Skeletal muscle satellite cell (primary cell): ENCODE measurements at regions not wholly inside any gene's neighbourhood (a gene's known extent, or its start where the extent isn't known, plus 50 kb on each side); places are given as distances from the start of the nearest gene placed in this dataset.
"Not testable (repeated sequence)": the region's sequence is repeated elsewhere in the genome, so short reads cannot be mapped to it uniquely, and the experiment has no call there.

Experiments
- H3K27me3 ChIP-seq: 2 replicates; pipeline ENCODE4 v1.7.0; 2013; ENCODE audit warnings: low read length; ENCODE audit not compliant: control insufficient read depth, insufficient read depth
- H3K36me3 ChIP-seq: 2 replicates; pipeline ENCODE4 v1.7.0; 2013; ENCODE audit warnings: mild to moderate bottlenecking, control low read depth, low read length; ENCODE audit not compliant: insufficient read depth
- H3K4me1 ChIP-seq: 2 replicates; pipeline ENCODE4 v1.7.0; 2013; ENCODE audit warnings: low read length; ENCODE audit not compliant: control insufficient read depth, insufficient read depth
- H3K4me2 ChIP-seq: 2 replicates; pipeline ENCODE4 v1.7.0; 2013; ENCODE audit warnings: mild to moderate bottlenecking, low read length
- H3K4me3 ChIP-seq: 2 replicates; pipeline ENCODE4 v1.7.0; 2013; ENCODE audit warnings: low read length
- H3K9ac ChIP-seq: 2 replicates; pipeline ENCODE4 v1.7.0; 2013; ENCODE audit warnings: mild to moderate bottlenecking, low read depth, low read length, moderate library complexity
- H3K9me3 ChIP-seq: replicated peaks from 2 replicates; pipeline ENCODE4 v1.7.0; 2013; ENCODE audit warnings: mild to moderate bottlenecking, control low read depth, low read length

- Histone ChIP-seq H3K4me3 (no peak overlapping the region), H3K9ac (no peak overlapping the region), H3K27me3 (no peaks in the 10 kb centered on the region), H3K9me3 (no peaks in the 10 kb centered on the region), H3K4me1 (no peaks in the 10 kb centered on the region), H3K4me2 (no peak overlapping the region), H3K36me3 (no peaks in the 10 kb centered on the region)
Measured at GRCh38 chr7:89695241-89695640, 459.0 kb upstream of the STEAP1 start.

GRCh38 chr7:89714131-89714530 is 440.1 kb upstream of the STEAP1 start:
- Histone ChIP-seq H3K9ac (no peak overlapping the region), H3K27me3 (no peaks in the 10 kb centered on the region), H3K4me3 (no peak overlapping the region), H3K4me1 (no peaks in the 10 kb centered on the region), H3K4me2 (no peak overlapping the region), H3K36me3 (no peaks in the 10 kb centered on the region), H3K9me3 (no peaks in the 10 kb centered on the region)

DNA sequence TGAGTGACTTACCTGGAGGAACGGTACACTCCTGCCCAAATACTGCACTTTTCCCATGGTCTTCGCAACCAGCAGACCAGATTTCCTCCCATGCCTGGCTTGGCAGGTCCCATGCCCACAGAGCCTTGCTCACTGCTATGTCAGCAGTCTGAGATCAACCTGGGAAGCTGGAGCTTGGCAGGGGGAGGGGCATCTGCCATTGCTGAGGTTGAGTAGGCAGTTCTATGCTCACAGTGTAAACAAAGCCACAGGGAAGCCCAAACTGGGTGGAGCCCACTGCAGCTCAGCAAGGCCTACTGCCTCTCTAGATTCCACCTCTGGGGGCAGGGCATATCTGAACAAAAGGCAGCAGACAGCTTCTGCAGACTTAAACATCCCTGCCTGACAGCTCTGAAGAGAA is 435.3 kb upstream of the STEAP1 start:
- not testable (repeated sequence) for H3K4me1 ChIP-seq, H3K4me3 ChIP-seq, H3K4me2 ChIP-seq, H3K27me3 ChIP-seq, H3K9me3 ChIP-seq, H3K9ac ChIP-seq, H3K36me3 ChIP-seq

DNA sequence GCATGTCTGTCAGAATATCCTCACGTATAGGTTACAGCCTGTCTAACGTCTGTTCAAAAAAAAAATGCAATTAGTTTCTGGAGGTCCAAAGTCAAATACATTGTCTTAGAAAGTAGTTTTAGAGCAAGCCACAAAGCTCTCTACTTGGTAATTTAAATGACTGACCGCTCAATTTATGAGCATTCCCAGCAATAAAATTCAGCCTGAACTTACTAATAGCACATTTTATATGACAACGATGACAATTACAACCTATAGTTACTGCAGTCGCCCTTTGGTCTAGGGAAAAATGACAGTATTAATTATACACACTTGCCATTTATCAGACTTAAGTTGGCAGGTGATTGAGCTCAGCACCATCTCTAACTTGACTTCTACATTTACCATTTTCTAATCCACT is 425.8 kb upstream of the STEAP1 start:
- Histone ChIP-seq H3K4me3 (no peak overlapping the region), H3K4me1 (no peaks in the 10 kb centered on the region), H3K9me3 (no peaks in the 10 kb centered on the region), H3K9ac (no peak overlapping the region), H3K27me3 (no peaks in the 10 kb centered on the region), H3K4me2 (no peak overlapping the region), H3K36me3 (no peaks in the 10 kb centered on the region)

GRCh38 chr7:89731751-89732445 is 422.4 kb upstream of the STEAP1 start:
- no peak overlapping the region for H3K9ac ChIP-seq
- H3K36me3 ChIP-seq, result no peaks in the 10 kb centered on the region
- H3K4me3 ChIP-seq, result no peak overlapping the region
- H3K27me3 ChIP-seq, result no peaks in the 10 kb centered on the region
- no peaks in the 10 kb centered on the region for H3K4me1 ChIP-seq
- no peak overlapping the region for H3K4me2 ChIP-seq
- H3K9me3 ChIP-seq, result no peaks in the 10 kb centered on the region

GRCh38 chr7:89738549-89738948 is 415.7 kb upstream of the STEAP1 start:
- no peaks in the 10 kb centered on the region for H3K27me3 ChIP-seq
- H3K4me1 ChIP-seq, result no peaks in the 10 kb centered on the region
- no peak overlapping the region for H3K4me2 ChIP-seq
- no peaks in the 10 kb centered on the region for H3K9me3 ChIP-seq
- no peaks in the 10 kb centered on the region for H3K36me3 ChIP-seq
- no peak overlapping the region for H3K9ac ChIP-seq
- H3K4me3 ChIP-seq, result no peak overlapping the region

DNA sequence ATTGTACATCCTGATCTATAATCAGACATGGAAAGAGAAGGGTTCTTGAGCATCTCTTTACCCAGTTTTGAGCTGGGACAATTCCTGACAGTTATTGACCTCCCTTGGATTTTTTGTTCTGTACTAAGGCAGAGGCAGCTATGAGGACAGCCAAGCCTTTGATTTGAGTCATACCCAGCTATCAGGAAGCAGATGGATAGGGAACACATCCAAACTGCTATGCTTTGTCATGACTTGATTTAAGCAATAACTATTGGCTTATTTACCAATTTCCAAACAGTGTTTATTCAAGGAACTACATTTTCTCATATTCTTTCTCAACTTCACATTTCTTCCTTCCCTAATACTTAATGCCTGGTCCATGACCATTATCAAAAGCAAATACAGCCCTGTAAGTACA is 396.4 kb upstream of the STEAP1 start:
- H3K4me2 ChIP-seq, result no peak overlapping the region
- H3K9ac ChIP-seq, result no peak overlapping the region
- H3K4me3 ChIP-seq, result no peak overlapping the region
- H3K4me1 ChIP-seq, result no peaks in the 10 kb centered on the region
- no peaks in the 10 kb centered on the region for H3K27me3 ChIP-seq
- no peaks in the 10 kb centered on the region for H3K36me3 ChIP-seq
- no peaks in the 10 kb centered on the region for H3K9me3 ChIP-seq

GRCh38 chr7:89760690-89761089 is 393.6 kb upstream of the STEAP1 start:
- no peak overlapping the region for H3K9ac ChIP-seq
- no peaks in the 10 kb centered on the region for H3K9me3 ChIP-seq
- H3K27me3 ChIP-seq, result no peaks in the 10 kb centered on the region
- H3K36me3 ChIP-seq, result no peaks in the 10 kb centered on the region
- no peak overlapping the region for H3K4me3 ChIP-seq
- no peaks in the 10 kb centered on the region for H3K4me1 ChIP-seq
- H3K4me2 ChIP-seq, result no peak overlapping the region

DNA sequence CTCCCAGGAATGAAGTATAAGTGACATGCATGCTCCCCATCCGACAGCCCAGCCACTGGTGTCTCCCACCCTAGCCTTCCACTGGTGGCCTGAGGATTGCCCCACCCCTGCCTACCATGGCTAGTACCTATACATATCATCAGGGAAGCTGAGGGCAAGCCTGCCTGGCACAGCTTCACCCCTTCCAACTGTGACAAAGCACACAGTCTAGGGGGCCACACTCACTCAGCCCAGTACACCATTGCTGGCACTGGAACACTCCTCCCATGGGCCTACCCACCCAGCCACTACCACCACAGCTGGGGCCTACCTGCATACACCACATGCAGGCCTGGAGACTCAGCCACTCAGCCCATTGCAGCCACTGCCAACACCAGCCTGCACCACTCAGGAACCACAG is 393.1 kb upstream of the STEAP1 start:
- H3K4me2 ChIP-seq, result no peak overlapping the region
- H3K4me3 ChIP-seq, result no peak overlapping the region
- H3K27me3 ChIP-seq, result no peaks in the 10 kb centered on the region
- H3K9ac ChIP-seq, result no peak overlapping the region
- no peaks in the 10 kb centered on the region for H3K36me3 ChIP-seq
- no peaks in the 10 kb centered on the region for H3K9me3 ChIP-seq
- H3K4me1 ChIP-seq, result no peaks in the 10 kb centered on the region

GRCh38 chr7:89770161-89770560 is 384.1 kb upstream of the STEAP1 start:
- H3K4me1 ChIP-seq, result no peaks in the 10 kb centered on the region
- no peaks in the 10 kb centered on the region for H3K9me3 ChIP-seq
- no peaks in the 10 kb centered on the region for H3K36me3 ChIP-seq
- H3K9ac ChIP-seq, result no peak overlapping the region
- no peak overlapping the region for H3K4me2 ChIP-seq
- H3K27me3 ChIP-seq, result no peaks in the 10 kb centered on the region
- H3K4me3 ChIP-seq, result no peak overlapping the region

- H3K4me2 ChIP-seq, result no peak overlapping the region
- no peaks in the 10 kb centered on the region for H3K36me3 ChIP-seq
- H3K9ac ChIP-seq, result no peak overlapping the region
- H3K9me3 ChIP-seq, result no peaks in the 10 kb centered on the region
- no peaks in the 10 kb centered on the region for H3K27me3 ChIP-seq
- H3K4me3 ChIP-seq, result no peak overlapping the region
- H3K4me1 ChIP-seq, result no peaks in the 10 kb centered on the region
Measured at GRCh38 chr7:89771003-89771636, 383.1 kb upstream of the STEAP1 start.

DNA sequence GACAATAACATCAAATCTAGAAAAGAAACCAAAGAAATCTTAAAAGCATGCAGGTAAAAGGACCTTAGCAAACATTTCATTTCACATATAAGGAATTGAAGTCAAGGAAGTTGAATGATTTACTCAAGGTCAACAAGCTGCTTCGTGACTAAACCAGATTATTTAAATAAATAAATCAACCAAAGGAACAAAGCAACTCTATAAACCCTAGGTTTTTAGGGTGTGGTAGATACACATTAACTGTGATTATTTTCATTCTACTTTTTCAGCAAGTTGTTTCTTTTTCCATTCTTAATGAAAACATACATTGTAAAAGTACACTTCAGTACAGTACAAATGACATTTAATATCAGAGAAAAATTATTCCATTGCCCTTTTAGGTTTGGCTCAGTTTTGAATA is 382.0 kb upstream of the STEAP1 start:
- H3K4me1 ChIP-seq, result no peaks in the 10 kb centered on the region
- no peaks in the 10 kb centered on the region for H3K36me3 ChIP-seq
- no peak overlapping the region for H3K9ac ChIP-seq
- H3K4me2 ChIP-seq, result no peak overlapping the region
- H3K4me3 ChIP-seq, result no peak overlapping the region
- no peaks in the 10 kb centered on the region for H3K9me3 ChIP-seq
- no peaks in the 10 kb centered on the region for H3K27me3 ChIP-seq
